Heart right ventricle (tissue), 16 donors: ENCODE measurements at regions not wholly inside any gene's neighbourhood (a gene's known extent, or its start where the extent isn't known, plus 50 kb on each side); places are given as distances from the start of the nearest gene placed in this dataset.

Experiments used
- ATAC-seq, 8 donors: fragments of 200-7000 bp; cut with Tn5 transposase; one replicate each; pipeline ENCODE4 v1.9.1; 2020; ENCODE audit warnings: mild to moderate bottlenecking in 8 of 8, moderate library complexity in 8 of 8, moderate number of reproducible peaks in 1 of 8
- DNase-seq, 2 donors: peaks; one replicate each; pipeline ENCODE4 v3.0.0-alpha.2; 2020
- H3K27ac ChIP-seq, 10 donors: fragments of 200-600 bp; sonication (generic) in 2 of 10; one replicate each; pipeline versions ENCODE4 v1.5.0 to v1.8.0; 2020 to 2022; ENCODE audit warnings: mild to moderate bottlenecking in 3 of 10
- H3K27me3 ChIP-seq, 7 donors: fragments of 200-600 bp; one replicate each; pipeline ENCODE4 v1.8.0; 2021 to 2022; ENCODE audit warnings: mild to moderate bottlenecking in 2 of 7
- H3K36me3 ChIP-seq, 9 donors: fragments of 200-600 bp; sonication (generic) in 1 of 9; one replicate each; pipeline versions ENCODE4 v1.5.0 to v1.8.0; 2020 to 2022; ENCODE audit warnings: mild to moderate bottlenecking in 2 of 9
- H3K4me1 ChIP-seq, 9 donors: fragments of 200-600 bp; sonication (generic) in 1 of 9; one replicate each; pipeline versions ENCODE4 v1.5.0 to v1.8.0; 2020 to 2022; ENCODE audit warnings: mild to moderate bottlenecking in 4 of 9
- H3K4me3 ChIP-seq, 10 donors: fragments of 200-600 bp; sonication (generic) in 2 of 10; one replicate each; pipeline versions ENCODE4 v1.5.0 to v1.8.0; 2020 to 2022; ENCODE audit warnings: mild to moderate bottlenecking in 7 of 10, moderate library complexity in 2 of 10
- H3K9me3 ChIP-seq, 11 donors: fragments of 200-600 bp in 10 of 11; sonication (generic) in 2 of 11; one replicate each; pipeline versions ENCODE4 v1.5.0 to v1.8.0; 2013 to 2022; ENCODE audit warnings: mild to moderate bottlenecking in 2 of 11, control low read depth in 1 of 11, moderate library complexity in 1 of 11
- WGBS, 2 donors: extraction: QIAGEN DNeasy Blood & Tissue Kit; methylation state at CpG; one replicate each; pipeline ENCODE4 v1.1.7; 2013; ENCODE audit warnings: inconsistent platforms in 1 of 2; 5-methylcytosine and 5-hydroxymethylcytosine counted together
- intact Hi-C, 10 donors: fragments of 100-400 bp; cut with DNase I; formaldehyde crosslinking; loops; one replicate each; pipeline versions ENCODE4 v1.11.1 to v1.14.2; 2022
- TF ChIP-seq, protein P1 (sequence below), 9 donors: fragments of 200-600 bp; sonication (generic) in 2 of 9; IDR thresholded peaks; one replicate each; pipeline versions ENCODE4 v1.5.0 to v1.8.0; 2021 to 2022; ENCODE audit warnings: antibody characterized with exemption in 9 of 9, mild to moderate bottlenecking in 5 of 9, moderate library complexity in 1 of 9
- donor health status: Arrhythmogenic right ventricular cardiomyopathy.
- donor health status: ischemic (EF 13 %, LVEDD 7.1; RV severe dilation, severe dysfunction).
- donor health status: healthy with polysubstance abuse.
- donor health status: DM: no; HTN: yes; CAD: no.
- donor health status: DM: no; HTN: no; CAD: no.
- donor health status: ischemic (EF 25% LVEDD 6.9; RV normal size, moderate dysfunction).
- donor health status: ischemic (EF 25% LVEDD 5.7; RV mildly dilated, moderate dysfunction).
- donor health status: healthy.
- donor health status: DM: yes; HTN: yes; CAD: no.
- donor health status: Ischemic cardiomyopathy.
- donor health status: ischemic (EF 35%, LVEDD 5.7; RV mildly dilated, moderate dysfunction).
- donor health status: nonischemic (EF 11% LVEDD 7.7; RV severe dilation, severe dysfunction).
- donor health status: DM: yes; HTN: yes; CAD: no.
- donor health status: PGD.
- donor health status: ischemic (EF 29% LVEDD 5.4; RV normal size, mild dysfunction).
- donor health status: nonischemic (EF 23%, LVEDD 6.1; RV moderate dilation, normal function).

DNA sequence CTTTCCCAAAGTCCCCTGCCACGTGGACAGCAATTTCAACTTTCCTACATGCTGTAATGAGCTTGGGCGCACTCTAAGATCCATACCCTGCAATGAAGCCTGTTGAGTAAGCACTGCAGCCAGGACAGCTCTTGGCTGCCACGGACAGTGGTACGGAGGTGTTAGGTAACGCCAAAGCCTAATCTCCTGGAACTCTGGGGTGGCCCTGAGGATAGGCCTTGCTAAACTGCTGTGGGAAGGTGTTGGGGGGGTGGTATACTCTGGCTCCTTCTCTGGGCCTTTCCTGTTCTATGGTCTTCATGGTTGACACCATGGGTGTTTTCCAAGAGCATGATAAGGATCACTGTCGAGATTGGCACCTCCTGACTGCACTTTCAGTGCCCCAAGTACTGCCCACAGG, 66.4 kb upstream of the PITX1 start:
- H3K27me3 ChIP-seq: peaks cover 0 to 58% (median 13%) of the 10 kb centered on the region in 7 donors
- peaks cover 0 to 4% (median 0%) of the 10 kb centered on the region in 9 donors for H3K4me1 ChIP-seq
- H3K9me3 ChIP-seq: no peaks in the 10 kb centered on the region
- DNase-seq (no peak), ATAC-seq (no peak)
- 74 to 81% methylated on average over 6 of the region's 6 CpGs for WGBS, 2 donors
- intact Hi-C loops: no loop called here
- TF ChIP-seq, protein P1, sequence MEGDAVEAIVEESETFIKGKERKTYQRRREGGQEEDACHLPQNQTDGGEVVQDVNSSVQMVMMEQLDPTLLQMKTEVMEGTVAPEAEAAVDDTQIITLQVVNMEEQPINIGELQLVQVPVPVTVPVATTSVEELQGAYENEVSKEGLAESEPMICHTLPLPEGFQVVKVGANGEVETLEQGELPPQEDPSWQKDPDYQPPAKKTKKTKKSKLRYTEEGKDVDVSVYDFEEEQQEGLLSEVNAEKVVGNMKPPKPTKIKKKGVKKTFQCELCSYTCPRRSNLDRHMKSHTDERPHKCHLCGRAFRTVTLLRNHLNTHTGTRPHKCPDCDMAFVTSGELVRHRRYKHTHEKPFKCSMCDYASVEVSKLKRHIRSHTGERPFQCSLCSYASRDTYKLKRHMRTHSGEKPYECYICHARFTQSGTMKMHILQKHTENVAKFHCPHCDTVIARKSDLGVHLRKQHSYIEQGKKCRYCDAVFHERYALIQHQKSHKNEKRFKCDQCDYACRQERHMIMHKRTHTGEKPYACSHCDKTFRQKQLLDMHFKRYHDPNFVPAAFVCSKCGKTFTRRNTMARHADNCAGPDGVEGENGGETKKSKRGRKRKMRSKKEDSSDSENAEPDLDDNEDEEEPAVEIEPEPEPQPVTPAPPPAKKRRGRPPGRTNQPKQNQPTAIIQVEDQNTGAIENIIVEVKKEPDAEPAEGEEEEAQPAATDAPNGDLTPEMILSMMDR (IDR thresholded peaks at IDR 0.05): no peak
- no peaks in the 10 kb centered on the region for H3K36me3 ChIP-seq
- H3K4me3 ChIP-seq: no peak overlapping the region
- no peak overlapping the region for H3K27ac ChIP-seq

DNA sequence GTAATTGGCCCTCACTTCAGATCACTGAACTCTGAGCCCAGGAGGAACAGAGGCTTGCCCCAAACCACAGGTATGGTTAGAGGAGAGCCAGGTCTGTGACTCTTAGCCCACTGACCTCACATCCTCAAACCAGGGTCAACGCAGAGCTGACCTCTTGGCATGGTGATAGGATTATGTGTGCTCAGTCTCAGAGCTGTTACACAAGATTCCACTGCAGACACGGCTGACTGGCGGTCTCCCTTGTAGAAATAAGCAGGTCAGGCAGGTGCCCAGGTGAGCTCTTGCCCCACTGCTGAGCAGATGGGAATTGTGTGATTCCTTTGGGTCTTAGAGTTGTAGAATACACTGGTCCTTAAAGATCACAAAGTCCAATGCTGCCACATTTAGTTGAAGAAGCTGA, 66.0 kb upstream of the PITX1 start:
- Histone ChIP-seq H3K4me1 (peaks cover 0 to 4% (median 0%) of the 10 kb centered on the region in 9 donors), H3K4me3 (no peak overlapping the region), H3K9me3 (no peaks in the 10 kb centered on the region), H3K36me3 (no peaks in the 10 kb centered on the region), H3K27ac (no peak overlapping the region), H3K27me3 (peaks cover 0 to 60% (median 13%) of the 10 kb centered on the region in 7 donors)
- intact Hi-C loops: no loop called here
- DNase-seq (no peak), ATAC-seq (no peak)
- TF ChIP-seq, protein P1 (IDR thresholded peaks at IDR 0.05): no peak
- WGBS, 2 donors: 82 to 92% methylated on average over 3 of the region's 3 CpGs

DNA sequence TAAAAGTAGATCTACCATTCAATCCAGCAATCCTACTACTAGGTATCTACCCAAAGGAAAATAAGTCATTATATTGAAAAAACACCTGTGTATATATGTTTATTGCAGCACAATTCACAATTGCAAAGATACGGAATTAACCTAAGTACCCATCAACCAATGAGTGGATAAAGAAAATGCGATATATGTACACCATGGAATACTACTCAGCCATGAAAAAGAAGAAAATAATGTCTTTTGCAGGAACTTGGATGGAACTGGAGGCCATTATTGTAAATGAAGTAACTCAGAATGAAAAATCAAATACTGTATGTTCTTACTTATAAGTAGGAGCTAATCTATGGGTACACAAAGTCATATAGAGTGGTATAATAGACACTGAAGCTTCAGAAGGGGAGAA, 63.4 kb upstream of the PITX1 start:
- Histone ChIP-seq H3K4me1 (no peaks in the 10 kb centered on the region), H3K27ac (no peak overlapping the region), H3K36me3 (no peaks in the 10 kb centered on the region), H3K4me3 (no peak overlapping the region), H3K9me3 (no peaks in the 10 kb centered on the region), H3K27me3 (peaks cover 0 to 55% (median 13%) of the 10 kb centered on the region in 7 donors)
- DNase-seq: no peak
- ATAC-seq: no peak
- TF ChIP-seq, protein P1 (IDR thresholded peaks at IDR 0.05): no peak
- intact Hi-C loops: no loop called here
- 87 to 95% methylated on average over 2 of the region's 2 CpGs for WGBS, 2 donors

DNA sequence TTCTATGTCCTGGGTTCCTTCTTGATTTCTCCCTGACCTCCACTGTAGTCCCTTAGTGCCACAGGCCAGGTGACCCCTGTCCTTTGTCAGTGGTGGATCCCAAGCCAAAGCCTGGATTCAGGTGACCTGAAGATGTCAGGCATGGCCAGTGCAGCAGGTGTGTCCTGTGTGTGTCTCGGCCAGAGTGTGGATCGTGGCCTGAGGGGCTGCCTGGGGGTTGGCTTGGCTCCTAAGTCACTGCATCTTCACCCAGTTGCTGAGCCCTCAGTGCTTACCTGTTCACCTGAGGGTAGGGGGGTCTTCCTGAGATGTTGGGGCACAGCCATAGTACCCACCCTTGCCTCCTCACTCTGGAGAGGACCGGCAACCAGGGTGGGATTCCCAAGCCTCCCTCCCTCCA, 61.8 kb upstream of the PITX1 start:
- 90 to 91% methylated on average over 3 of the region's 3 CpGs for WGBS, 2 donors
- intact Hi-C loops: no loop called here
- Histone ChIP-seq H3K27ac (no peak overlapping the region), H3K36me3 (no peaks in the 10 kb centered on the region), H3K9me3 (no peaks in the 10 kb centered on the region), H3K27me3 (peaks cover 0 to 44% (median 13%) of the 10 kb centered on the region in 7 donors), H3K4me1 (no peaks in the 10 kb centered on the region), H3K4me3 (no peak overlapping the region)
- TF ChIP-seq, protein P1 (IDR thresholded peaks at IDR 0.05): no peak
- ATAC-seq (no peak), DNase-seq (no peak)
